ENCODE measurements at regions not wholly inside any gene's neighbourhood (a gene's known extent, or its start where the extent isn't known, plus 50 kb on each side); places are given as distances from the start of the nearest gene placed in this dataset.

DNA sequence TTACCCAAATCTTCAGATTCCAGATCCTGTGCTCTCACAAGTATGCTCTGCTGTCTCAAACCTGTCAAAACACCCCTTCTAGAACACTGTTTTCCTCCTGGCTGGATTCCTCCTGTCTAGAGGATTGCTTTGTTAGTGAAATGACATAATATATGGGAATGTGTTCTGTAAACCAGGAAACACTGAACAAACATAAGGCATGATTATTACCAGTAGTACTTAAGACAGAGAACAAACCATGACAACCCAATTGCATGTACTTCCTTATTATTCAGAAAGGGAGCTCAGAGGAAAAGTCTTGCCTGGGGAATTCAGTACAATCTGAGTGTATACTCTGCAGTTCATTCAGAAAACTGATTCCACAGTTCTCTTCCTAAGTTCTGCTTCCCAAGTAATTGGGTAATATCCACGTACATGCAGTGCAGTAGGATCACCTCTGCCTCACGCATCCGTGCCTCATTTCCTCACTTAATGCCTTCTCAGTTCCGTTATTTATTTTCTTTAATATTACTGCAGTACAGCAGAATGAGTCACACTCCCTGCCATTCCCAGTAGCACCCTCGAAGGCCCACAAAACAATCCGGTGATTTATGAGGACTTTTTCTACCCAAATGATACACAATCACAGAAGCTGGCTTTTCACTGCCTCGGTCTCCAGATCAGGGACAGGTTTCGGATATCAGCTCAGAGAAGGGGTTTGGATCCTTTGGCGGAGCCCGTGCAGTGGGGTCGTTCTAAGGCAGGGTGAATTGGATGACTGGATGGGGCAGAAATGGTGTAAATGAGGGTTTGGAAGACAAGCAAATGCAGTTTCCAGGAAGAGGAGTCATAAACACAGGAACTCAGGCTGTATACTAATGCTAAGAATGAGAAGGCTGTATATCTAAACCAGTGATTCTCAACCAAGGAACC is 896.9 kb downstream of the KCNA4 start:
- no peaks in the 10 kb centered on the region for H3K9me3 ChIP-seq (ENCODE audit: severe bottlenecking)
- no peak overlapping the region for H3K4me3 ChIP-seq (ENCODE audit: low read depth, low read length)
- H3K36me3 ChIP-seq, result no peaks in the 10 kb centered on the region
- no peaks in the 10 kb centered on the region for H3K27me3 ChIP-seq (ENCODE audit: insufficient read depth, low read depth, severe bottlenecking)
- H3K27ac ChIP-seq, result no peak overlapping the region
- DNase-seq, result no peak
- TF ChIP-seq, protein P1, sequence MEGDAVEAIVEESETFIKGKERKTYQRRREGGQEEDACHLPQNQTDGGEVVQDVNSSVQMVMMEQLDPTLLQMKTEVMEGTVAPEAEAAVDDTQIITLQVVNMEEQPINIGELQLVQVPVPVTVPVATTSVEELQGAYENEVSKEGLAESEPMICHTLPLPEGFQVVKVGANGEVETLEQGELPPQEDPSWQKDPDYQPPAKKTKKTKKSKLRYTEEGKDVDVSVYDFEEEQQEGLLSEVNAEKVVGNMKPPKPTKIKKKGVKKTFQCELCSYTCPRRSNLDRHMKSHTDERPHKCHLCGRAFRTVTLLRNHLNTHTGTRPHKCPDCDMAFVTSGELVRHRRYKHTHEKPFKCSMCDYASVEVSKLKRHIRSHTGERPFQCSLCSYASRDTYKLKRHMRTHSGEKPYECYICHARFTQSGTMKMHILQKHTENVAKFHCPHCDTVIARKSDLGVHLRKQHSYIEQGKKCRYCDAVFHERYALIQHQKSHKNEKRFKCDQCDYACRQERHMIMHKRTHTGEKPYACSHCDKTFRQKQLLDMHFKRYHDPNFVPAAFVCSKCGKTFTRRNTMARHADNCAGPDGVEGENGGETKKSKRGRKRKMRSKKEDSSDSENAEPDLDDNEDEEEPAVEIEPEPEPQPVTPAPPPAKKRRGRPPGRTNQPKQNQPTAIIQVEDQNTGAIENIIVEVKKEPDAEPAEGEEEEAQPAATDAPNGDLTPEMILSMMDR (IDR thresholded peaks at IDR 0.05; ENCODE audit: low read depth, low read length), result no peak

DNA sequence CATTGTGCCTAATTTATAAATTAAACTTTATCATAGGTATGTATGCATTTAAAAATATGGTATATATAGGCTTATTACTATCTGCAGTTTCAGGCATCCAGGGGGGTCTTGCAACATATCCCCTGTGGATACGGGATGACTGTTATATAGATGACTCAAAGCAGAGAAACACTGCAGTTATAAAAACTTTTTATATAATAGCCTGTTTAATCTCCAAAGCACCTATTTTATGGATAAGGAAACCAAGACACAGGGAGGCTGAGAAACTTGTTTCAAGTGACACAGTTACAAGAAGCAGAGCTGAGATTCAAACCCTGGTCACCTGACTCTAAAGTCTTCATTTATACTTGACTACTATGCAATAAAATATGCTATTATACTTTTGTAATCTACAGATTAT is 897.7 kb downstream of the KCNA4 start:
- no peak for DNase-seq
- Histone ChIP-seq H3K27ac (no peak overlapping the region), H3K4me3 (ENCODE audit: low read depth, low read length) (no peak overlapping the region), H3K9me3 (ENCODE audit: severe bottlenecking) (no peaks in the 10 kb centered on the region), H3K36me3 (no peaks in the 10 kb centered on the region), H3K27me3 (ENCODE audit: insufficient read depth, low read depth, severe bottlenecking) (no peaks in the 10 kb centered on the region)
- TF ChIP-seq, protein P1 (IDR thresholded peaks at IDR 0.05; ENCODE audit: low read depth, low read length), result no peak

DNA sequence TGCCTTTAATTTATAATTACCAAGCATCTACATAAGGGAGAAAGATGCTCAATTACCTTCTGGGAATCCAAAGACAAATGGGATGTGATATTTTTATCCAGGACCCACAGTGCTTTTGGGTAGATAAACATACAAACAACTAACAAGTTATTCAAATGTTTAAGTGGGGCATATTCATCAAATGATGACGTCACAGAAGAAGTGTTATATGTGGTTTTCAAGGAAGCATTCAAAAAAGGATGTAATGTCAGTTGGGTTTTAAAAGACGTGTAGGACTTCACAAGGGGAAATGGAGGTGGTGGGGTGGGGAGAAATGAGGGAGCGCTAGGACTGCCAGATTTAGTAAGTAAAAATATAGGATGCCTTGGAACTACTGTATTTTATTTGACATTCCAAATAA is 915.9 kb downstream of the KCNA4 start:
- TF ChIP-seq, protein P1 (IDR thresholded peaks at IDR 0.05; ENCODE audit: low read depth, low read length), result no peak
- no peaks in the 10 kb centered on the region for H3K36me3 ChIP-seq
- no peak for DNase-seq
- no peak overlapping the region for H3K27ac ChIP-seq
- H3K27me3 ChIP-seq (ENCODE audit: insufficient read depth, low read depth, severe bottlenecking), result no peaks in the 10 kb centered on the region
- peaks cover 3% of the 10 kb centered on the region for H3K9me3 ChIP-seq (ENCODE audit: severe bottlenecking)
- no peak overlapping the region for H3K4me3 ChIP-seq (ENCODE audit: low read depth, low read length)

DNA sequence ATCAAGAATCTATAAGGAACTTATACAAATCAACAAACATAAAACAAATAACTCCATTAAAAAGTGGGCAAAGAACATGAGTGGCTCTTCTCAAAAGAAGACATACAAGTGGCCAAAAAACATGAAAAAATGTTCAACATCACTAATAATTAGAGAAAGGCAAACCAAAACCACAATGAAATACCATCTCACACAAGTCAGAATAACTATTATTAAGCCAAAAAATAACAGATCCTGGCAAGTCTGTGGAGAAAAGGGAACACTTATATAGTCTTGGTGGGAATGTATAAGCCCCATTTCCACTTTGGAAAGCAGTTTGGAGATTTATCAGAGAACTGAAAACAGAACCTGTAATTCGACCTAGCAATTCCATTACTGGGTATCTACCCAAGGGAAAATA is 921.0 kb downstream of the KCNA4 start:
- H3K27me3 ChIP-seq (ENCODE audit: insufficient read depth, low read depth, severe bottlenecking), result no peaks in the 10 kb centered on the region
- no peak overlapping the region for H3K27ac ChIP-seq
- no peaks in the 10 kb centered on the region for H3K9me3 ChIP-seq (ENCODE audit: severe bottlenecking)
- no peak overlapping the region for H3K4me3 ChIP-seq (ENCODE audit: low read depth, low read length)
- H3K36me3 ChIP-seq, result no peaks in the 10 kb centered on the region
- TF ChIP-seq, protein P1 (IDR thresholded peaks at IDR 0.05; ENCODE audit: low read depth, low read length), result no peak
- DNase-seq, result no peak

DNA sequence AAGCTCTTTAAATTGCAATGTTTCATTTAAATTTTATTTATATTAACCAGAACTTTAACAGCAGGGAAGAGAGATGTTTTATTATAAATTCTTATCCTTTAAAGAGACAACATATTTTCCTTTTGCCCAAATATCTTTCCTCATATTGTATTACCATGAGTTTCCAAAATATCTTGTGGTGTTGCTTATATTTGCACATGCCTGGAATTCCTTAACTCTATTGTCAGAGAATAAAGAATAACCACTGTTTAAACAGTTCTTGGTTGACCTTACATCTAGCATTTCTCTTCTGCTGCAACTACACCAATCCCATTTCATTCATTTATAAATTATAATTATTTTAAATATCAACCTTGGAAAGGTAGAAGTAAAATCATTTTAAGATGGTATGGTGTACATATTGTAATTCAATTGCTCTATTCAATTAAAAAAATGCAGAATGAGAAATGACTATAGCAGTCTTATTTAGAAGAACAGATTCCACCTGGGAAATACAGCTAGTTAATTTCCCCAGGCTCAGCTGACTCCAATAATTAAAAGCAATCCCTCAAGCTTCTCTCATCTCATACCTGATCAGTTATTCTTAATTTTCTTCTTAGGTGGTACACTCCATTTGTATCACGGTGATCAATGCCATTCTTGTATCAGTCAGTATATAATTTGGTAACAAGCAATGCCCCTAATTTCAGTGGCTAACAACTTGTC is 923.3 kb downstream of the KCNA4 start:
- Histone ChIP-seq H3K27ac (no peak overlapping the region), H3K36me3 (no peaks in the 10 kb centered on the region), H3K9me3 (ENCODE audit: severe bottlenecking) (no peaks in the 10 kb centered on the region), H3K27me3 (ENCODE audit: insufficient read depth, low read depth, severe bottlenecking) (no peaks in the 10 kb centered on the region), H3K4me3 (ENCODE audit: low read depth, low read length) (no peak overlapping the region)
- no peak for DNase-seq
- TF ChIP-seq, protein P1 (IDR thresholded peaks at IDR 0.05; ENCODE audit: low read depth, low read length), result no peak
